Loucy (cell line): ENCODE measurements at regions not wholly inside any gene's neighbourhood (a gene's known extent, or its start where the extent isn't known, plus 50 kb on each side); places are given as distances from the start of the nearest gene placed in this dataset.

Experiments used
- H2AFZ ChIP-seq: fragments of 200-600 bp; sonication (generic); 2 replicates; pipeline ENCODE4 v1.6.0; 2016; ENCODE audit warnings: antibody characterized with exemption, mild to moderate bottlenecking, low read length, moderate library complexity
- H3F3A ChIP-seq: fragments of 200-600 bp; 2 replicates; pipeline ENCODE4 v1.6.0; 2016; ENCODE audit warnings: antibody characterized with exemption, low read depth, mild to moderate bottlenecking
- H3K27me3 ChIP-seq: fragments of 200-600 bp; sonication (generic); 2 replicates; pipeline ENCODE4 v1.6.1; 2014; ENCODE audit warnings: low read length, mild to moderate bottlenecking; ENCODE audit not compliant: insufficient read depth, poor library complexity, severe bottlenecking
- H3K36me3 ChIP-seq: fragments of 200-600 bp; sonication (generic); 2 replicates; pipeline ENCODE4 v1.6.1; 2016; ENCODE audit warnings: low read length; ENCODE audit not compliant: insufficient read depth
- H3K4me1 ChIP-seq: fragments of 200-600 bp; sonication (generic); 2 replicates; pipeline ENCODE4 v1.5.1; 2014; ENCODE audit warnings: low read length, mild to moderate bottlenecking; ENCODE audit not compliant: insufficient read depth, poor library complexity, severe bottlenecking
- H3K4me2 ChIP-seq: fragments of 200-600 bp; sonication (generic); 2 replicates; pipeline ENCODE4 v1.6.0; 2014; ENCODE audit warnings: antibody characterized with exemption, low read length, low read depth, mild to moderate bottlenecking; ENCODE audit not compliant: poor library complexity, severe bottlenecking
- H3K4me3 ChIP-seq: fragments of 200-600 bp; sonication (generic); 2 replicates; pipeline ENCODE4 v1.5.1; 2014; ENCODE audit warnings: low read length, mild to moderate bottlenecking, mixed read lengths; ENCODE audit not compliant: poor library complexity, severe bottlenecking
- H3K79me2 ChIP-seq: fragments of 200-600 bp; sonication (generic); 2 replicates; pipeline ENCODE4 v1.6.1; 2014; ENCODE audit warnings: low read length; ENCODE audit not compliant: insufficient read depth
- H3K9ac ChIP-seq: fragments of 200-600 bp; sonication (generic); 2 replicates; pipeline ENCODE4 v1.6.0; 2014; ENCODE audit warnings: mild to moderate bottlenecking, low read depth, low read length, moderate library complexity; ENCODE audit not compliant: poor library complexity, severe bottlenecking
- H3K9me2 ChIP-seq: fragments of 200-600 bp; sonication (generic); replicated peaks from 2 replicates; pipeline ENCODE4 v1.6.1; 2016; ENCODE audit warnings: low read depth, low read length, mixed read lengths
- H3K9me3 ChIP-seq: fragments of 200-600 bp; sonication (generic); 2 replicates; pipeline ENCODE4 v1.6.1; 2014; ENCODE audit warnings: mild to moderate bottlenecking, antibody characterized with exemption, low read length, low read depth; ENCODE audit not compliant: insufficient read depth
- H4K20me1 ChIP-seq: fragments of 200-600 bp; sonication (generic); 2 replicates; pipeline ENCODE4 v1.6.0; 2014; ENCODE audit warnings: antibody characterized with exemption, low read length, mild to moderate bottlenecking; ENCODE audit not compliant: insufficient read depth, poor library complexity, severe bottlenecking
- EZH2phosphoT487 ChIP-seq: fragments of 200-600 bp; IDR thresholded peaks from 2 replicates; pipeline ENCODE4 v1.6.1; 2018; ENCODE audit warnings: antibody characterized with exemption, mild to moderate bottlenecking, moderate library complexity, borderline replicate concordance
- TF ChIP-seq, protein P1 (sequence below): fragments of 200-600 bp; sonication (generic); conservative IDR thresholded peaks from 2 replicates; pipeline ENCODE4 v1.5.1; 2014; ENCODE audit warnings: mild to moderate bottlenecking, antibody characterized with exemption, low read length

DNA sequence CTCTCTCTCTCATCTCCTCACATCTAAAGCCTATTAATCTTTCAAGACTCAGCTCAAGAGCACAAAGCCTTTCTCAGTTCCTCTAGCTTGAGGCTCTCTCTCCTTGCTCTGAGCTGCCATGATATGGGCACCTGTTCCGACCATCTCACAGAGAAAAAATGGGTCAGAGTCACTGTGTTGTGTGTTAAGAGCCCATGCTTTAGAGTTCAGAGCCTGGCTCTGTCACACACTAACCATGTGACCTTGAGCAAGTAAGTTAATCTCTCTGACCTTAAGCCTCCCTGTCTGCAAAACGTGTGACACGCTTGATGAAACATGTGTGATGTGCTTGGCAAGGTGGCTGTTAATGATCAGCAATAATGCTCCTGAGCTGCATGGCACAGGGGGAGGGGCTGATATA is 245.2 kb downstream of the DLEU7 start:
- Histone ChIP-seq H3F3A (peaks cover 6% of the 10 kb centered on the region; the same call in 1 of the 2 replicates), H3K4me1 (peaks cover 64% of the 10 kb centered on the region), H3K9ac (peak overlapping the region; percentile 29)

DNA sequence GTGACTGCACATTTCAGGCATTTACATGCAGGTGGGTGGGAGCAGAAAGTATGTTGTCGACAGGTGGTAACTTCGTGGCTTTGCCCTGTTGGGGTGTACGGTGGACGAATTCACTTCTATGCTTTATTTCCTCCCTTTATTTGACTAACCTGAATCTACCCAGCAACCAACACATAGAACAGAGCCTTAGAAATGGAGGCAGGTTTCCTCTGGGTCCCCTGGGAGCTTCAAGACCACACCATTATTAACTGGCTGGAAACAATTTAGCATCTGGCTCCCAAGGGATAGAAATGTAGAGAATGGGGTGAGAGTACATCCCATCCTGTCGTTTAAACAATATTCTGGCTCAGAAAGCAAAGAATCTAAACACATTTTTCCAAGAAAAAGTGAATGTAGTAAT is 244.4 kb downstream of the DLEU7 start:
- H4K20me1 ChIP-seq: no peaks in the 10 kb centered on the region
- H3K4me3 ChIP-seq: no peak overlapping the region
- no peak overlapping the region for H2AFZ ChIP-seq
- no peaks in the 10 kb centered on the region for H3K36me3 ChIP-seq
- H3K4me1 ChIP-seq: peaks cover 57% of the 10 kb centered on the region
- H3K4me2 ChIP-seq: peak overlapping the region; percentile 21
- no peaks in the 10 kb centered on the region for H3K27me3 ChIP-seq
- H3K9me3 ChIP-seq: no peaks in the 10 kb centered on the region
- peaks cover 5% of the 10 kb centered on the region; the same call in 1 of the 2 replicates for H3F3A ChIP-seq
- H3K79me2 ChIP-seq: no peaks in the 10 kb centered on the region
- H3K9me2 ChIP-seq: no peaks in the 10 kb centered on the region
- H3K9ac ChIP-seq: no peak overlapping the region
- TF ChIP-seq EZH2phosphoT487: no peak
- TF ChIP-seq, protein P1, sequence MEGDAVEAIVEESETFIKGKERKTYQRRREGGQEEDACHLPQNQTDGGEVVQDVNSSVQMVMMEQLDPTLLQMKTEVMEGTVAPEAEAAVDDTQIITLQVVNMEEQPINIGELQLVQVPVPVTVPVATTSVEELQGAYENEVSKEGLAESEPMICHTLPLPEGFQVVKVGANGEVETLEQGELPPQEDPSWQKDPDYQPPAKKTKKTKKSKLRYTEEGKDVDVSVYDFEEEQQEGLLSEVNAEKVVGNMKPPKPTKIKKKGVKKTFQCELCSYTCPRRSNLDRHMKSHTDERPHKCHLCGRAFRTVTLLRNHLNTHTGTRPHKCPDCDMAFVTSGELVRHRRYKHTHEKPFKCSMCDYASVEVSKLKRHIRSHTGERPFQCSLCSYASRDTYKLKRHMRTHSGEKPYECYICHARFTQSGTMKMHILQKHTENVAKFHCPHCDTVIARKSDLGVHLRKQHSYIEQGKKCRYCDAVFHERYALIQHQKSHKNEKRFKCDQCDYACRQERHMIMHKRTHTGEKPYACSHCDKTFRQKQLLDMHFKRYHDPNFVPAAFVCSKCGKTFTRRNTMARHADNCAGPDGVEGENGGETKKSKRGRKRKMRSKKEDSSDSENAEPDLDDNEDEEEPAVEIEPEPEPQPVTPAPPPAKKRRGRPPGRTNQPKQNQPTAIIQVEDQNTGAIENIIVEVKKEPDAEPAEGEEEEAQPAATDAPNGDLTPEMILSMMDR: no peak

More for the DNA sequence above, 245.2 kb downstream of the DLEU7 start:
- Histone ChIP-seq H3K27me3 (no peaks in the 10 kb centered on the region), H3K9me2 (no peaks in the 10 kb centered on the region), H4K20me1 (no peaks in the 10 kb centered on the region), H3K79me2 (no peaks in the 10 kb centered on the region), H3K4me3 (no peak overlapping the region), H3K4me2 (peak overlapping the region; percentile 21), H3K9me3 (no peaks in the 10 kb centered on the region), H2AFZ (no peak overlapping the region), H3K36me3 (no peaks in the 10 kb centered on the region)
- no peak for TF ChIP-seq EZH2phosphoT487
- TF ChIP-seq, protein P1: no peak

- H3K9ac ChIP-seq: no peak overlapping the region
- H4K20me1 ChIP-seq: no peaks in the 10 kb centered on the region
- no peaks in the 10 kb centered on the region for H3K79me2 ChIP-seq
- no peaks in the 10 kb centered on the region for H3K9me2 ChIP-seq
- no peak overlapping the region for H3K4me3 ChIP-seq
- no peaks in the 10 kb centered on the region for H3F3A ChIP-seq
- H3K27me3 ChIP-seq: no peaks in the 10 kb centered on the region
- H2AFZ ChIP-seq: no peak overlapping the region
- H3K4me1 ChIP-seq: peaks cover 51% of the 10 kb centered on the region
- no peaks in the 10 kb centered on the region for H3K36me3 ChIP-seq
- no peaks in the 10 kb centered on the region for H3K9me3 ChIP-seq
- TF ChIP-seq EZH2phosphoT487: no peak
- TF ChIP-seq, protein P1: no peak
- no peak overlapping the region for H3K4me2 ChIP-seq
These were observed 243.6 kb downstream of the DLEU7 start for GRCh38 chr13:50599927-50600326.
